Small intestine (tissue), 7 donors: ENCODE measurements at regions not wholly inside any gene's neighbourhood (a gene's known extent, or its start where the extent isn't known, plus 50 kb on each side); places are given as distances from the start of the nearest gene placed in this dataset.

Experiments
- DNase-seq, 2 donors: peaks; one replicate each; pipeline versions ENCODE4 v3.0.0 to v3.0.0-alpha.2; 2013
- FAIRE-seq: peaks from 2 replicates; lab custom pipeline; 2012; peaks lifted over from hg19 to GRCh38; lab: Jason Lieb, UNC
- H3K27ac ChIP-seq, 3 donors: one replicate each; pipeline ENCODE4 v1.5.1; 2013; ENCODE audit warnings: low read length in 2 of 3, mild to moderate bottlenecking in 2 of 3, control low read depth in 1 of 3, inconsistent platforms in 1 of 3, low read depth in 1 of 3, moderate library complexity in 1 of 3
- H3K27me3 ChIP-seq, 3 donors: one replicate each; pipeline ENCODE4 v1.6.1; 2013; ENCODE audit warnings: low read length in 3 of 3, inconsistent platforms in 1 of 3; ENCODE audit not compliant: control insufficient read depth in 3 of 3, insufficient read depth in 3 of 3
- H3K36me3 ChIP-seq, 3 donors: one replicate each; pipeline ENCODE4 v1.6.1; 2013; ENCODE audit warnings: low read length in 3 of 3, inconsistent platforms in 1 of 3, low read depth in 1 of 3, mild to moderate bottlenecking in 1 of 3, moderate library complexity in 1 of 3; ENCODE audit not compliant: control insufficient read depth in 3 of 3, insufficient read depth in 2 of 3
- H3K4me1 ChIP-seq, 3 donors: one replicate each; pipeline ENCODE4 v1.6.1; 2013; ENCODE audit warnings: low read length in 2 of 3, inconsistent platforms in 1 of 3, low read depth in 1 of 3, mild to moderate bottlenecking in 1 of 3, moderate library complexity in 1 of 3; ENCODE audit not compliant: control insufficient read depth in 3 of 3, insufficient read depth in 2 of 3
- H3K4me3 ChIP-seq, 3 donors: one replicate each; pipeline ENCODE4 v1.5.1; 2013; ENCODE audit warnings: low read length in 3 of 3, control low read depth in 1 of 3, inconsistent platforms in 1 of 3, low read depth in 1 of 3, mild to moderate bottlenecking in 1 of 3, moderate library complexity in 1 of 3
- H3K9me3 ChIP-seq, 2 donors: one replicate each; pipeline ENCODE4 v1.6.1; 2013; ENCODE audit warnings: low read depth in 1 of 2, low read length in 1 of 2; ENCODE audit not compliant: control insufficient read depth in 2 of 2, insufficient read depth in 1 of 2
- WGBS, 3 donors: extraction: QIAGEN DNeasy Blood & Tissue Kit; methylation state at CpG; one replicate each; pipeline ENCODE4 v1.1.7; 2013; 5-methylcytosine and 5-hydroxymethylcytosine counted together
- donor health status: healthy with polysubstance abuse.
- donor health status: control.
- donor health status: control.
- donor health status: Bipolar disorder and iron deficiency.
- donor health status: healthy.

- Histone ChIP-seq H3K4me3 (no peak overlapping the region), H3K27me3 (no peaks in the 10 kb centered on the region), H3K27ac (no peak overlapping the region), H3K4me1 (no peaks in the 10 kb centered on the region), H3K9me3 (no peaks in the 10 kb centered on the region), H3K36me3 (no peaks in the 10 kb centered on the region)
- WGBS, 3 donors, result 69 to 92% (median 89%) methylated on average over 2 of the region's 2 CpGs
- FAIRE-seq, result no peak
- DNase-seq, result no peak
These were observed 265.1 kb upstream of the ALCAM start for GRCh38 chr3:105101603-105102002.

DNA sequence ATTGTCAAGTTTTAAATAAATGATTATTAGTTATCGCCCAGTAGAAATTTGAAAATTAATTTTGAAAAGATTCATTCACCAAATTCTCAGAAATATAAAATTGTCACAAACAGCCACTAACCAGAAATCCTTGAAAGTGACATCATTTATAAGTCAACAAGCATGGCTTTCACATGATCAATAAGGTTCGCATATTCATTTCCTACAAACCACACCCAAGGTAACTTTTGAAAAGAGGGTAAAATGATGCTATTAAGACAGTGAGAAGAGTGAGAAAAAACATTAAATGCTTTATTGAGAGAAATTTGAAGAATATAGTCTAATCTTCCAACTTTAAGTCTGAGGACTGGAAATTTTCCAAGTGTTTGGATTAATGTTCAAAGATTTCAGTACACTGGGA is 263.6 kb upstream of the ALCAM start:
- DNase-seq (no peak), FAIRE-seq (no peak)
- Histone ChIP-seq H3K4me3 (no peak overlapping the region), H3K9me3 (no peaks in the 10 kb centered on the region), H3K27me3 (no peaks in the 10 kb centered on the region), H3K4me1 (no peaks in the 10 kb centered on the region), H3K36me3 (no peaks in the 10 kb centered on the region), H3K27ac (no peak overlapping the region)
- WGBS, 3 donors, result 88 to 89% (median 88%) methylated on average over 2 of the region's 2 CpGs

DNA sequence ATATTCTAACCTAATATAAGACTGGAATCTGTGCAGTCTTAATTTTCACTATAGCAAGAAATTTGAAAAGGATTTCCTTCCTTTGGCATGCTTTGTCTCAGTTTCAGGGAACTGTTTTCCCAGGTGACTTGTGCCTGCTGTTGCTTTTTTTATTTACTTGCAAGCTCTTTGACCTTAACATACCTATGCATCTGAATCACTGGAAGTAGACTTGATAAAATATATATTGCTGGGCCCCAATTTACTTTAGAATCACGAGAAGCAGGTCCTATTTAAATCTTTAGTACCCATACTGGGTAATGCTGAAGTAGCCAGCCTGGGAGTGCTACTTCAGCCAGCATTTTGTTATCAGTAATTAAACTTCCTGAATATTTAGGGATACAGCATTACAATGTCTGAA is 257.9 kb upstream of the ALCAM start:
- Histone ChIP-seq H3K27ac (no peak overlapping the region), H3K36me3 (no peaks in the 10 kb centered on the region), H3K27me3 (no peaks in the 10 kb centered on the region), H3K4me1 (no peaks in the 10 kb centered on the region), H3K4me3 (no peak overlapping the region), H3K9me3 (peaks cover 0 to 2% of the 10 kb centered on the region in 2 donors)
- DNase-seq, result no peak
- FAIRE-seq, result no peak
- 3 to 29% (median 8%) methylated on average over 1 of the region's 1 CpG for WGBS, 3 donors

- Histone ChIP-seq H3K27me3 (no peaks in the 10 kb centered on the region), H3K4me3 (no peak overlapping the region), H3K9me3 (no peaks in the 10 kb centered on the region), H3K36me3 (no peaks in the 10 kb centered on the region), H3K27ac (no peak overlapping the region), H3K4me1 (no peaks in the 10 kb centered on the region)
- 28 to 60% (median 56%) methylated on average over 3 of the region's 3 CpGs for WGBS, 3 donors
- DNase-seq, result no peak
- no peak for FAIRE-seq
These were observed 247.8 kb upstream of the ALCAM start for GRCh38 chr3:105118905-105119304.

DNA sequence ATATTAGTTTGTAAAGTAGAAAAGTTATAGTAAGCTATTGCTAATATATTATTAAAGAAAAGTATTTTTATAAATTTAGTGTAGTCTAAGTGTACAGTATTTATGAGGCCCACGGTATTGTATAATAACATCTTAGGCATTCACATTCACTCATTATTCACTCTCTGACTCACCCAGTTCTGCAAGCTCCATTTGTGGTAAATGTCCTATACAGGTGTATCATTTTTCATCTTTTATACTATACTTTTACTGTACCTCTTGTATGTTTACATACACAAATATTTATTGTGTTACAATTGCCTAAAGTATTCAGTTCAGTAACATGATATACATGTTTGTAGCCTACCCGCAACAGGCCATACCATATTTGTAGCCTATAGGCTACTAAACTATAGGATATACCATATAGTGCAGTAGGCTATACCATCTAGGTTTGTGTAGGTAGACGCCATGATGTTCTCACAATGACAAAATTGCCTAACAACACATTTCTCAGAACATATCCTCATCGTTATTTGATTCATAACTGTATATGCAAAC is 246.8 kb upstream of the ALCAM start:
- H3K36me3 ChIP-seq, result no peaks in the 10 kb centered on the region
- no peak overlapping the region for H3K27ac ChIP-seq
- FAIRE-seq (no peak), DNase-seq (no peak)
- H3K9me3 ChIP-seq, result no peaks in the 10 kb centered on the region
- 87 to 89% (median 88%) methylated on average over 4 of the region's 4 CpGs for WGBS, 3 donors
- no peak overlapping the region for H3K4me3 ChIP-seq
- H3K4me1 ChIP-seq, result no peaks in the 10 kb centered on the region
- no peaks in the 10 kb centered on the region for H3K27me3 ChIP-seq

- Histone ChIP-seq H3K27ac (no peak overlapping the region), H3K27me3 (no peaks in the 10 kb centered on the region), H3K4me1 (no peaks in the 10 kb centered on the region), H3K9me3 (no peaks in the 10 kb centered on the region), H3K4me3 (no peak overlapping the region), H3K36me3 (no peaks in the 10 kb centered on the region)
- WGBS, 3 donors, result 85 to 87% (median 86%) methylated on average over 3 of the region's 3 CpGs
- DNase-seq, result no peak
- no peak for FAIRE-seq
These were observed 235.8 kb upstream of the ALCAM start for GRCh38 chr3:105130911-105131310.

- no peaks in the 10 kb centered on the region for H3K27me3 ChIP-seq
- DNase-seq (no peak), FAIRE-seq (no peak)
- 65 to 75% (median 67%) methylated on average over 1 of the region's 1 CpG for WGBS, 3 donors
- H3K36me3 ChIP-seq, result no peaks in the 10 kb centered on the region
- H3K27ac ChIP-seq, result no peak overlapping the region
- H3K9me3 ChIP-seq, result no peaks in the 10 kb centered on the region
- H3K4me3 ChIP-seq, result no peak overlapping the region
- no peaks in the 10 kb centered on the region for H3K4me1 ChIP-seq
These were observed 228.8 kb upstream of the ALCAM start for GRCh38 chr3:105137911-105138310.

DNA sequence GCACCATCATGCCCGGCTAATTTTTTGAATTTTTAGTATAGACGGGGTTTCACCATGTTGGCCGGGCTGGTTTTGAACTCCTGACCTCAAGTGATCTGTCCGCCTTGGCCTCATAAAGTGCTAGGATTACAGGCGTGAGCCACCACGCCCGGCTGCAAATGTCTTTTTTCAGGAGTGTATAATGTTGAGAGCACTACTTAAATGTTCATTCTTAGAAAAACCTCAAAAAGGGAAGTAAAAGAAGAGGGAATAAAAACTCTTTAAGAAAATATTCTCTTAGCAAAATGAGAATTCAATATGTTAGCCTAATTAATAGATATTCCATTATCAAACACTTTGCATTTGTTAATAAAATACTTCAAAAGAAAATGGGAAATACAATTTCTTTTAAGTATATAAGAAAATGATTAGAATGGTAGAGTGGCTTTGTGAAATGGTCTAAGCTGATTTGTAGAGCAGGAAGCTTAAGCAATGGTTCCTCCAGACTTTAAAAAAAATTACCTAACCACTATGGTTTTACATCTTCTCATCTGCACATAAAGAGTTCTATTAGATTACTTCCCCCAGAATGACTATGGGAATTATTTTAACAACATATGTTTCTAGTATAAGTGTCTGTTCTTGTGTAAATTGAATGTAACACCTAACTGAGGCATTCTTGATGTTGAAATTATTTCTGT is 226.7 kb upstream of the ALCAM start:
- 76 to 82% (median 79%) methylated on average over 7 of the region's 7 CpGs for WGBS, 3 donors
- FAIRE-seq, result no peak

DNA sequence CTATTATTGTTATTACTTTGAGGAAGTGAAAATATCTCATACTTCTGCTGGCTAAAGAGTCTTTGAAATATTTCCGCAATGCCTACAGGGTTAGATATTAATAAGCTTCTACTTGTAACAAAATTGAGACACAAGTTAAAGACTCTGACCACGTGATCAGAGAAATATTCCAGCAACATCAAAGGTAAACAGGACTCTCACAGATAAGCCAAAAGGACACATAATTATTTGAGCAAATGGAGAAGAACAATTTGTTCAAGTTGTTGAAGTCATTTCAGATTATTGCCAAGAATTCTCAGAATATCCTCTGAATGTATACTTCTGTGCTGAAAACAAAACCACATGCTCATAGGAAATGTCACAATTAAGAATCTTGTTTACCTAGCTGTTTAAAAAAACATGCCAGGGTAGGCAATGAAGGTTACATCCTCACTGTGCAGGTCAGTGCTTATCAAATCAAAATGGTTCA is 225.8 kb upstream of the ALCAM start:
- Histone ChIP-seq H3K36me3 (no peaks in the 10 kb centered on the region), H3K9me3 (no peaks in the 10 kb centered on the region), H3K27ac (no peak overlapping the region), H3K4me1 (no peaks in the 10 kb centered on the region), H3K4me3 (no peak overlapping the region), H3K27me3 (no peaks in the 10 kb centered on the region)
- 44 to 61% (median 55%) methylated on average over 2 of the region's 2 CpGs for WGBS, 3 donors
- FAIRE-seq (no peak), DNase-seq (no peak)

More for the DNA sequence above, 226.7 kb upstream of the ALCAM start:
- Histone ChIP-seq H3K36me3 (no peaks in the 10 kb centered on the region), H3K27ac (no peak overlapping the region), H3K4me1 (no peaks in the 10 kb centered on the region), H3K4me3 (no peak overlapping the region), H3K9me3 (no peaks in the 10 kb centered on the region), H3K27me3 (no peaks in the 10 kb centered on the region)
- DNase-seq, result no peak
